Daoy (cell line): ENCODE measurements at regions not wholly inside any gene's neighbourhood (a gene's known extent, or its start where the extent isn't known, plus 50 kb on each side); places are given as distances from the start of the nearest gene placed in this dataset.

Experiments used
- DNase-seq: peaks from one replicate; pipeline ENCODE4 v3.0.0-alpha.2; 2015; ENCODE audit warnings: low read depth

GRCh38 chr2:41720331-41721251 lies 327.2 kb upstream of the PKDCC start:
- no peak for DNase-seq

GRCh38 chr2:41722668-41723369 lies 325.0 kb upstream of the PKDCC start:
- no peak for DNase-seq

GRCh38 chr2:41723526-41723925 lies 324.3 kb upstream of the PKDCC start:
- no peak for DNase-seq

GRCh38 chr2:41724465-41724864 lies 323.4 kb upstream of the PKDCC start:
- DNase-seq: no peak

GRCh38 chr2:41725901-41726300 lies 321.9 kb upstream of the PKDCC start:
- no peak for DNase-seq

- DNase-seq: no peak
Measured at GRCh38 chr2:41726364-41726763, 321.5 kb upstream of the PKDCC start.

- no peak for DNase-seq
Measured at GRCh38 chr2:41727152-41727551, 320.7 kb upstream of the PKDCC start.

GRCh38 chr2:41727711-41728110 lies 320.1 kb upstream of the PKDCC start:
- no peak for DNase-seq

- no peak for DNase-seq
Measured at GRCh38 chr2:41728788-41729338, 319.0 kb upstream of the PKDCC start.

GRCh38 chr2:41729800-41730364 lies 317.9 kb upstream of the PKDCC start:
- DNase-seq: no peak

- no peak for DNase-seq
Measured at GRCh38 chr2:41735006-41735405, 312.8 kb upstream of the PKDCC start.

GRCh38 chr2:41735476-41735875 lies 312.3 kb upstream of the PKDCC start:
- no peak for DNase-seq

- peak; percentile 26 for DNase-seq
Measured at GRCh38 chr2:41736105-41736567, 311.7 kb upstream of the PKDCC start.

GRCh38 chr2:41736586-41736985 lies 311.2 kb upstream of the PKDCC start:
- no peak for DNase-seq

- DNase-seq: no peak
Measured at GRCh38 chr2:41737888-41738287, 309.9 kb upstream of the PKDCC start.

- DNase-seq: no peak
Measured at GRCh38 chr2:41741951-41742595, 305.7 kb upstream of the PKDCC start.

- no peak for DNase-seq
Measured at GRCh38 chr2:41743324-41743723, 304.5 kb upstream of the PKDCC start.

- no peak for DNase-seq
Measured at GRCh38 chr2:41750829-41751228, 297.0 kb upstream of the PKDCC start.

GRCh38 chr2:41759880-41760279 lies 287.9 kb upstream of the PKDCC start:
- DNase-seq: no peak

- DNase-seq: no peak
Measured at GRCh38 chr2:41763141-41763540, 284.7 kb upstream of the PKDCC start.

GRCh38 chr2:41764131-41764530 lies 283.7 kb upstream of the PKDCC start:
- DNase-seq: no peak

- no peak for DNase-seq
Measured at GRCh38 chr2:41764919-41765318, 282.9 kb upstream of the PKDCC start.
